ENCODE measurements at regions not wholly inside any gene's neighbourhood (a gene's known extent, or its start where the extent isn't known, plus 50 kb on each side); places are given as distances from the start of the nearest gene placed in this dataset.
"Not testable (repeated sequence)": the region's sequence is repeated elsewhere in the genome, so short reads cannot be mapped to it uniquely, and the experiment has no call there.

DNA sequence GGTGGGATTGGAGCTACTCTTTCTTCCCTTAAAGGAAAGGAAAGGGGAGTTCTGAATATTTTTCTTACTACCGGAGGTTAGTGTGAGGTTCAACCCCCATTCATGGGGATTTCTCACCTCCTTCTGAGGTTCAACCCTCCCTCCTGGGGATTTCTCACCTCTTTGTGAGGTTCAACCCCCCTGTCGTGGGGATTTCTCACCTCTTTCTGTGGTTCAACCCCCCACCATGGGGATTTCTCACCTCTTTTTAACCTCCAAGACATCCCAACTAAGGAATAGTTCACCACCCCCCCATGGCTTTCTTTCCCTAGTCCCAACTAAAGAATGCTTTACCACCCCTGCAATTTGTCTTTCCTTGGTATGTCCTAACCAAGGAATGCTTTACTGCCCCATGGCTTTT, 520.3 kb downstream of the EDEM1 start:
- DNase-seq = no peak

DNA sequence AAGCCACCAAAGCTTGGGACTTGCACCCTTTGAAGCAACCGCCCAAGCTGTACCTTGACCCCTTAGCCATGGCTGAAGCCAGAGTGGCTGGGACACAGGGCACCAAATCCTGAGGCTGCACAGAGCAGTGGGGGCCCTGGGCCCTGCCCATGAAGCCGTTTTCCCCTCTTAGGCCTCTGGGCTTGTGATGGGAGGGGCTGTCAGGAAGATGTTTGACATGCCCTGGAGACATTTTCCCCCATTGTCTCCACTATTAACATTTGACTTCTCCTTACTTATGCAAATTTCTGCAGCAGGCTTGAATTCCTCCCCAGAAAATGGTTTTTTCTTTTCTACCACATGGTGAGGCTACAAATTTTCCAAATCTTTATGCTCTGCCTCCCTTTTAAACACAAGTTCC, 522.2 kb downstream of the EDEM1 start:
- no peak for DNase-seq

DNA sequence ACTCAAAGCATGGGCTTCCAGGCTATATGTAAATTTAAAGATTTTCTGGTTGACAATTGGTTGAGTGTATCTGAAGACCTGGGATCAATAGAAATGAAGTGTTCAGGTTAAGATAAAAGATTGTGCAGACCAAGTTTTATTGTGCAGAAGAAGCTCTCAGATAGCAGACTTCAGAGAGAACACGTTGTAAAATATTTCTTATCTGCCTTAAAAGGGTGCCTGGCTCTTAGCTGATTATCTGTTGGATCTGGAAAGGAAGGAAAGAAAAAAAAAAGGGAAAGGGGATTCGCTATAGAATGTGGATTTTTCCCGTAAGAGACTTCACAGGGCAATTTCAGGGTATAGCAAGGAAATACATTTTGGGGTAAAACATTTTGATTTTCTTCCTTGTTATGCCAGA, 523.2 kb downstream of the EDEM1 start:
- DNase-seq = no peak

DNA sequence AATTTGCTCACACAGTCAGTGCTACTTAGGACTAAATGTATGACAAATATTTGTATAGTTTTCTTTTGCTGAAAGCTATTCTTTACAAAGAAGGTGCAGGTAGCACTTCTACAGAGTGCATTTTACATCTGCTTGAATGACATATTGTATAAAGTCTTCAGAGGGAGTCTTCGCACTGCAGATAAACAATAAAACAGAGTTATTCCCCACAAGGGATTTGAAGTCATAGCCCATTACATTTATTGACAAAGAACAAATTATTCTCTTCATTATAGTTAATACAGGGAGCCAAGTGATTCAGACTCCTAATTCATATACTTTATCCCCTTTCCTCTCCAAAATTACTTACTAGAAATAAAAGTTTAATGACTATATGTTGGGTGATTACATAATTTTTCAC, 529.7 kb downstream of the EDEM1 start:
- DNase-seq = no peak

DNA sequence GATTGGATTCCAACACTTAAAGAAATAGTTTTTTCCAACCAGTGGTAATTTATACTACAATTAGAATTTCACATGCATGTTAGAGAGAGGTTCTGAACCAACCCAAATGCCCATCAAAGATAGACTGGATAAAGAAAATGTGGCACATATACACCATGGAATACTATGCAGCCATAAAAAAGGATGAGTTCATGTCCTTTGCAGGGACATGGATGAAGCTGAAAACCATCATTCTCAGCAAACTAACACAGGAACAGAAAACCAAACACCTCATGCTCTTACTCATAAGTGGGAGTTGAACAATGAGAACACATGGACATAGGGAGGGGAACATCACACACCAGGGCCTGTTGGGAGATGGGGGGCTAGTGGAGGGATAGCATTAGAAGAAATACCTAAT, 532.2 kb downstream of the EDEM1 start:
- not testable (repeated sequence) for DNase-seq

DNA sequence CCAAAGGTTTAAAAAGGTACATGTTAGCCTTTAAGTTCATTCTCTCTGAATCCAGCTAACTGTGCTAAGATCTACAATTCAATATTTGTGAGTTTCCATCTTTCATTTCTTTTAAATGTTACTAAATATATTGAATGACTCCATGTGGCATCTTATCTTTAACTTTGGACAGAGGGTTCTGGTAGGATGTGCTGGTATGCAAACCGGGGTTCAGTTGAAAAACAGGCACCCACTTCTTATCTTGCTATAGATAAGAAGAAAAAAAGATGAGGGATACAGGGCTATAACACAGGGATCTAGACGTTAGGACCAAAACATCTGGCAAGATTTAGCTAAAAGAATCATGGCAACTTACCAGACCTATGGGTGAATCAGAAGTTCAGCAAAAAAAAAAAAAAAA, 538.3 kb downstream of the EDEM1 start:
- no peak for DNase-seq

DNA sequence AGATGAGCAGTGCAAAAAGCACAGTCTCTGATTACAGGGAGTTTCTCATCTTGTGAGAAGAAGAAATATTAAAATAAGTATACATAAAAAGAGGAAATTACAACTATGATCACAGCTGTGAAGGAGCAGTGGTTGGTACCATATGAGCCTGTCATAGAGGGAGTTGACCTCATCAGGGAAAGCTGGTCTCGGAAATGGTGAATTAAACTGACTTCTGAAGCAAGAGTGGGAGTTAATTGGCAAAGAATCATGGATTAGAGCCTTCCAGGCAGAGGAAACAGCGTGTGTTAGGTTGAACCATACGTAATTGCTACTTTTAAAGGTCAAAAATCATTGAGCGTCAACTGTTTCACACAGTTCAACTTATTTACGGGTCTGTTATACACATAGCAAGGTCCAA, 539.1 kb downstream of the EDEM1 start:
- DNase-seq = no peak

DNA sequence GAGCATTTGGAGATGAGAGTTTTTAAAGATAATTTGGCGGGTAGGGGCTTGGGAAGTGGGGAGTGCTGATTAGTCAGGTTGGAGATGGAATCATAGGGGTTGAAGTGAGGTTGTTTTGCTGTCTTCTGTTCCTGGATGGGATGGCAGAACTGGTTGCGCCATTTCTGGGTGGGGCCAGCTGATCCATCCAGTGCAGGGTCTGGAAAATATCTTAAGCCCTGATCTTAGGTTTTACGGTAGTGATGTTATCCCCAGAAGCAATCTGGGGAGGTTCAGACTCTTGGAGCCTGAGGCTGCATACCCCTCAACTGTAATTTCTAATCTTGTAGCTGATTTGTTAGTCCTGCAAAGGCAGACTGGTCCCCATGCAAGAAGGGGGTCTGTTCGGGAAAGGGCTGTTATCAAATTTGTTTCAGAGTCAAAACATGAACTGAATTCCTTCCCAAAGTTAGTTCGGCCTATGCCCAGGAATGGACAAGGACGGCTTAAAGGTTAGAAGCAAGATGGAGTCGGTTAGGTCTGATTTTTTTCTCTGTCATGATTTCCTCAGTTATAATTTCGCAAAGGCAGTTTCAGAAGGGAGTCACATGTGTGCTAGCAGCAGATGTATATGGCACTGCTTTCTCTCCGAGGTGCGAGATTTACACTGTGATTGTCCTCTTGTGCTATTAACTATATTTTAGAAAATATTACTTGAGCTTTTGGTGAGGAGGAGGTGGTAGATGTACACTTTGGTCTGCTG, 540.4 kb downstream of the EDEM1 start:
- DNase-seq = no peak

DNA sequence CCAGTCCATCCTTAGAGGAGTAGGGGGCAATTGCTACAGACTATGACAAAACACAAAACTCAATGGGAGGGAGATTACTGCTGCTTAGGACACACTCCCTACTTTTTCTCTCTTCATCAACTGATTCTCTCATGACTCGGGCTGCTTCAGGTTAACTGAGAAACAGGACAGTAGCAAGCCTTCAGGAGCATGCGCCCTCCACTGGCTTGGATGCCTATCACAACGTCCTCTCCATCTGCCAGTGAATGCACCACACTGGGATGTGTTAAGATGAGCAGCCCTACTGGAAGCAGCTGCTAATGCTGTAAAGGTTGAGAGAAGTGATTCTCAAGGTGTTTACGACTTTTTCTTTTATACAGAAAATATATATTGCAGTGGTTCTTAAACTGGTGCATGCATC, 542.3 kb downstream of the EDEM1 start:
- DNase-seq = no peak

DNA sequence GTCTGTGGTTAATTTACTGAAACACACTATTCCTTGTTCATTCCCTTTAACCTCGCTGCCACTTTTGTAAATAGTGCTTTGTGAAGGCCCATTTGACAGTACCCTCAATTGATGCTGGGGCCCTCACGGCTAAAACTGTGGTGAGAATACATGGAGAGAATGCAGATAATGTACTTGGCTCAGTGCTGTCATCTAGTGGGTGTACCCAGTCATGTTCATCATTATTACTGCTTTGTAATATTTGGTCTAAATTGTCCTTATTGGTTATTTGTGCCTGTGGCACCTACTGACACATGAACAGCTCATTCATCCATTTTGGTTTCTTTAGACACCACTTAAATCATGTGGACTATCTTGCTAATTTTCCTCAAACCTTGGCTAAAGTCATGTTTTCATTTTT, 543.6 kb downstream of the EDEM1 start:
- no peak for DNase-seq

DNA sequence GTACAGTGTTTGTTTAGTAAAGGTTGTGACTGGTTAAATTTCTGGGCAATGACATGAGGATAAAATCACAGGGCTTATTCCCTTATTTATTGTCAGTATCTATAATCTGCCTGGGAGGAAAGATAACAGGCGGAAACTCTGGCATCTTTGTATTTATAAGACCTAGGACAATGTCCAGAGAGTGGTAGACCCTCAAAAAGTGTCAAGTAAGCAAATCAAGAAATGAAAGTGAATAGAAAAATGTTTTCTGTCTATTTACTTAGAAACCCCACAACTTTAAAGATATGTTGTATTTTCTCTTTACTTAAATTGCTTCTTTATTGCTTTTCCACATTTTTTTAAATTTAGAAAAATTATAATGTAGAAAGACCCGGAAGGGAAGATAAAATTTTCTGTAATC, 544.6 kb downstream of the EDEM1 start:
- DNase-seq = no peak

DNA sequence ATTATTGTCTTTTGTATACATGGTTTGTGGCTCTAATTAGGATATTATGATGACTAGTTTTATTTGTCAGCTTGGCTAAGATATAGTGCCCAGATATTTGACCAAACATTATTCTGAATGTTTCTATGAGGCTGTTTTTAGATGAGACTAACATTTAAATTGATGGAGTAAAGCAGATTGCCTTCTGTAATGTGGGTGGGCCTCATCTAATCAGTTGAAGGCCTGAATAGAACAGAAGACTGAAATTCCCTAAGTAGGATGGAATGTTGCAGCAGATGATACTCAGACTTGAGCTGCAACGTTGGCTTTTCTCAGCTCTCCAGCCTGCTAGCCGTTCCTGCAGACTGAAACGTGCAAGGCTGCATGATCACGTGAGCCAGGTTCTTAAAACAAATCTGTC, 546.5 kb downstream of the EDEM1 start:
- DNase-seq = no peak

DNA sequence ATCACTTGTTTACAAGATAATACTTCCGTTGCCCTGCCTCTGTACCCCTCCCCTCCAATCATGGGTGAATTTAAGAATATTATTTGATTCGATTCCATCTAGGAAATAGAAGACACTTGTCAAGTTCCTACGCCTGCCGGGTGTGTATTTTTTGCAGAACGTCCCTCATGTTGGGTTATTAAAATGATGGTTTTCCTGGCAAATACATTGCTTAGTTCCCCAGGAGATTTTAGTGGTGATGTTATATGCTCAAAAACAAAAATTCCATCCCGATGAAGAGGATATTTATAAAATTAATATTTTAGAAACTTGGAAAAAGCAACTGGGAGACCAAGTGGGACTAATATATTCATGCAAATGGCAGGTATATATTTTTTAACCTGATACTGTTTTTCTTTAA, 548.4 kb downstream of the EDEM1 start:
- no peak for DNase-seq

DNA sequence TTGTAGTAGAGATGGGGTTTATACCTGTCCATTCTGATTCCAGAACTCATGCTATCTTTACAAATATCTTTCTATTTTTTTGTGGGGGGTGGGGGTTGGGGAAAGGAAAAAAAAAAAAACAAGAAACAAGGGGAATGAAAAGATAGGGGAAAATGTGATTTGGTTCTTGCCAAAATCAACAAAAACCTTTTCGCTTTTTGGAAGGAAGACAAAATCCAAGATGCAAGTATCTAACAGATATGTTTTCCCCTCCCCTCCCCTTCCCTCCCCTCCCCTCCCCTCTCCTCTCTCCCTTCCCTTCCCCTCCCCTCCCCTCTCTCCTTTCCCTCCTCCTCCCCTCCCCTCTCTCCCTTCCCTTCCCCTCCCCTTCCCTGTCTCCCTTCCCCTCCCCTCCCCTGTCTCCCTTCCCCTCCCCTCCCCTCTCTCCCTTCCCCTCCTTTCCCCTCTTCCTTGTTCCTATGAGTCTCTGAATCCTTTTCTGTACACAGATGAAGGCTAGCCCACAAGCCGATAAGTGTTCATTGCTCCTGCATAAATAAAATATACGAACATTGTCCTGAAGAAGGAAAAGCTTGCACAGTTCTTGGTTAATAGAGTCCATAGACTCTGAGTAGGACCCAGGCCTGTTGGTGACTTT, 551.9 kb downstream of the EDEM1 start:
- DNase-seq = no peak

DNA sequence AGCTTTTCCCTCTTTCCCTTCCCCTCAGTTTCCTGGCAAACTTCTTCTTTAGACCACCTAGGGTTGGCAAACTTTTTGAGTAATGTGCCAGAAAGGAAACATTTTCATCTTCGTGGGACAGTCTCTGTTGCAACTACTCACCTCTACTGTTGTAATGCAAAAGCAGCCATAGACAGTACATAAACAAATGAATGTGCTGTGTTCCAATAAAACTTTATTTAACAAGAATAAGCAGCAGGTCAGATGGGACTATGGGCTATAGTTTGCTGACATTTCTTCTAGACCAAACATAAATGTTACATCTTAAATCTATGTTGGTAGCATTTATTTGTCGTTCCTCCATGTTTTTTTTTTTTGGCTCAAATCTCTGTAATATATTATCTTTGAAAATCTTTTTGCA, 552.4 kb downstream of the EDEM1 start:
- DNase-seq = no peak

DNA sequence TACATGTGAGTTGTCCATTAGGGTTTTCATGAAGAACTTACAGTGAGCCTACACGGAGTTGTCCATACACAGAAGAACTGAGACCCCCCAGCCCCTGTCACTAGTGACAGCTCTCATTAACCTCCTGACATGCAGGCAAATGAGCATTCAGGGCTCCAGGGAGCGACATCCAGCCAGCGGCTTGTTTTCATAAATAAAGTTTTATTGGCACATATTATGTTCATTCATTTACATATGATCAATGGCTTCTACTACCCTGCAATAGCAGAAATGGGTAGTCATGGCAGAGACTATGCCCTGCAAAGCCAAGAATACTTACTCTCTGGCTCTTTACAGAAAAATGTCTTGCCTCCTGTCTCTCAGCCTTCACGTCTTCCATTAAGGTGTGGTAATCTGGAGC, 553.5 kb downstream of the EDEM1 start:
- no peak for DNase-seq

DNA sequence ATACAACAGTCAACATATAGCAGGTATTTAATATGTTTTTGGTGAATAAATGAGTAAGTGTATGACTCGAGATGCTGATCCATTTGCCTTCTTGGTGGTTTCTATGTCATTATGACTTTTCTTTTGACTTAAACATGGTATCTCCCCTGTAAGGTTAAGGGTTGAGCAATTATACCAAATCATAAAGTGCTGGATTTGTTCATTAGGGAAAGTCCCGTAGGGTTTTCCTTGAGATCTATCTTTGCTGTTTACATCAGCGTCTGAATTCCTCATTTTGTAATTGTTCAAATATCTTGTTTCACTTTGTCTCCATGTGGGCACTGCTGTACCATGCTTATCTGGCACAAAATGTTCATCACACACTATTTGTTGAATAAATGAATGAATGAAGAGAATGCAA, 562.6 kb downstream of the EDEM1 start:
- DNase-seq = no peak

DNA sequence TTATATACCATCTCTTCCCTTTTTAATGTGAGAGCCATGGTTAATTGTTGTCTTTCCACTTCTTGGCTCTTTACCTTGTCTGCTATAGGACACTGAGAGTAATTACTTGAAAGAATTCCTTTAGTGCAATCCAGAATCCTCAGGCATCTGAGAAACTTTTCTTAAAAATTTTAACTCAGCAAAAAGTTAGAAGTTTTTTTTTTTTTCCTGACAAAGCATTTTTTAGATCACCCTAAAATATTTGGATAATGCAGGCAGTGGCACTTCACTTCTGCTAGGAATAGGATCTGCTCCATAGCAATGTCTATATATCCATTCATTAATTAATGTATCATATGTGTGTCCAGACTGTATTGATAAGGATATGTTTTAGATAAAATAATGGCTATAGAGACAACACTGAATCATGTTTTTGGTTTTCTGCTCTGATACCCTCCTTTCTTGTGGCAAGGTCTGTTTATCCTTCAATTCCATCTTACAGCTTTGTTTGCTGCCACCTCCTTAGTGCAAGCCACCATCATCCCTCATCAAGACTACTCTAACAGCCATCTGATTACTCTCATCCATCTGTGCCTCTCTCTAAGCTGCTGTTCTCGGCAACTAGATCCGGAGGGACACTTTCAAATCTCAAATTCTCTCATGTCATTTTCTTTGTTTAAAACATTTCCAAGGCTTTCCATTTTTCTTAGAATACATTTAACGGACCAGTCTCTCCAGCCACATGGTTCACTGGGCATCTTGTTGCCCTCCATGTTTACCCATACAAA, 563.5 kb downstream of the EDEM1 start:
- DNase-seq = no peak

DNA sequence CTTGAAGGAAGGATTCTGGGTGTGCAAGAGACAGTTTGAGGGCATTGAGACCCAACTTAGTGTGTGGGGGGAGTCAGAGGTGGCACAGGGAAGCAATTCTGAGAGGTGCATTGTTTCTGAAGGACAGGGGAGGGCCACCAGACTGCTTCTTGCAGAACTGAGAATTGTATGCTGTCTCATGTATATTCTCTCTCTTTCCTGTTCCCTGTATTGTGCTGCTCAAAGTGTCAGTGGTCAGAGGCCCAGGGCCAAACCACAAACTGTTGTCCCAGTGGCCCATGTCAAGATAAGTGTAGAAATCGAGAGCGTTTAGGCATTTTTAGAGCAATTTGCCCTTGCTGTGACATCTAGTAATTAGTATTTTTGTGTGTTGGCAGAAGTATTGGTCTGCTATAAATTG, 567.1 kb downstream of the EDEM1 start:
- DNase-seq = no peak

DNA sequence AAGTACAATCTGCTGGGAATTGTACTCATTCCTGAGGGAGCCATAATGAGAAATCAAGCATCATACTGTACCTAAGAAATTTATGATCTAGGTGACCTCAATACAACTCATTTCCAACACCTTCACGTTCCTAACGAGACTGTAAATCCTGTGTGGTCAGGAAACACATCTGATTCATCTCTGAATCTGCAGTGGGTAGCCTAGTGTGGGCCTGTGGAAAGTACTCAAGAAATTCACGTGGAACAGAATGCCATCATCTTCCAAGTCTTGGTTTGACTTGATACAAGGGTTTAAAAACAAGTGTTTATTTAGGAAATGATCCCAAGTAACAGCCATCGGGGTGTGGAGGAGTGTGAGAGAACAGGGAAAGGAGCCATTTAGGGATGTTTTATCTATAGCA, 568.9 kb downstream of the EDEM1 start:
- DNase-seq = no peak

DNA sequence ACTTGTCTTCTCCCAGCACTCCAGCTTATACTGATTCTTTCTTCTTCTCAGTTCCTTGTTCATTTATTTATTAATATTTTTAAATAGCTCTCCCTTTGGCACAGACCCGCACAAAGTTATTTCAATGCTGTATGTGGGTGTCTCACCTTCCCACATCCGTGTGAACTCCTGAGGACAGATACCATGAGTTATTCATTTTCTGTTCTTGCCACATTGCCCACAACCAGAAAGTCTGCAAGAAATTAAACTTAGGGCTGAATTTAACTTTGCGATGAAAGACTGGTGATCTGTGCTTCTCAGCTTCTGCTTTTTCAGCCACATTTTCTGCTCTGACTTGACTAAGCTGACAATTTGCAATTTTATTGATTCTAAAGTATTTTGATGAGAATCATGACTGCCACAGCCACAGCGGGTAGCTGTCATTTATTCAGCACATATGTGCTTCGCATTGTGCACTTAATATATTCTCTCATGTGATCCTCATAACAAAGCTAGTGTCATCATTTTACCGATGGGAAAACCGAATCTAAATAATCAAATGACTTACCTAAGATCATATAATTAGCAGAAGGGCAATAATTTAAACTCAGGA, 569.8 kb downstream of the EDEM1 start:
- DNase-seq = no peak

DNA sequence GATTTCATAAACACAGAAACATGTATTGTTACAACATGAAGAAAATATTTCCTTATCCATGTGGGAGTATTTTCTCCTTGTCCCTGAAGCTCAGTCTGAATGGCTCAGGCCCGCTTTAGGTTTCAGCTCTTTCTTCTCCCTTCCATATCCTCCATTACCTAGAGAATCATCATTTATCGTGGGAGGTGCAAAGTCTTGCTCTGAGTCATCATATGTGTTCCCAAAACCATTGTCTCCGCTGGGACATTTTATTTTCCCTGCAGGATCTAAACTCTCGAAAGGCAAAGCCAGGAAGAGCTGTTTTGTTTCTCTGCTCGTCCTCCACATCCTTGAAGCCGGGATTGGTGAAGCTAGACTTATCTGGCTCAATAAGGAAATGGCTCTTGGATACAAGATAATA, 571.2 kb downstream of the EDEM1 start:
- DNase-seq = no peak

DNA sequence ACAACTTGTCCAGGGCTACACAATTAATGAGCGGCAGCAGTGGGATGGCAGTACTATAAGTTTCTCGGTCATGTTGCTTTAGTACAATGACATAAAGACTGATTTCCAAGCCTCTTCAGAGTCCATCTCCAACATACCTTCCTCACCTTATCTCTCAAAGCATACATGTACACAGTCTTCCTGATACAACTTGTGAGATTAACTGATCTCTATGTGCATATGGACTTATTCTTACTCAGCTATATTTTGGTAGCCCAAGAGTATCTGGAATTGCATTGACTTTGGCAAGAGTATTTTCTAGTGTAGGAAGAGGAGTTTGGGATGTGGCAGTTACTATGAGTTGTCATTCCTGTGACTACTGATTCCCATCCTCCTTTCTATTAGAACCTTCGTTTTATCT, 575.0 kb downstream of the EDEM1 start:
- DNase-seq = no peak

DNA sequence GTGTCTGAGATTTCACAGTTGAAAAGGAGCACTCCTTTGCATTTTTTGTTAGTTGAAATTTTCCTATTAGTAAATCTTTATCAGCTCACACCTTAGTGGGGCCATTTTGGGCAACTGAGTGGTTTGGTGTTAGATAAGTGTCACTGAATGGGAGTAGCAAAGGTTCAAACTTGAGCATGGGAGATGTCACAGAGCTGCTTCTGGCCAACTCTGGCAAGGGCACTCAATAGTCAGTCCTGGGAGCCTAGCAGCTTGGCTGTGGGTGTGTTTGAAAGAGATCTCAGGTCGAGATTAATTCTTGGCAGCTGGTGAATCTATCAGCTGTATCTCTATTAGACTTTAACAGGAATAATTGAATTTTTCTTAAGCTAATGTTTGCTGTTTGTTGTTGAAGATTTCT, 579.3 kb downstream of the EDEM1 start:
- no peak for DNase-seq
